Upper lobe of right lung (tissue), 1 donor: ENCODE measurements at regions not wholly inside any gene's neighbourhood (a gene's known extent, or its start where the extent isn't known, plus 50 kb on each side); places are given as distances from the start of the nearest gene placed in this dataset.

ENCODE experiments used
- ATAC-seq: fragments of 200-7000 bp; cut with Tn5 transposase; one replicate; pipeline ENCODE4 v1.9.1; 2020; ENCODE audit warnings: mild to moderate bottlenecking, moderate library complexity
- DNase-seq: peaks from one replicate; pipeline ENCODE4 v3.0.0-alpha.2; 2020
- H3K27ac ChIP-seq: fragments of 200-600 bp; one replicate; pipeline ENCODE4 v1.8.0; 2022
- H3K27me3 ChIP-seq: fragments of 200-600 bp; one replicate; pipeline ENCODE4 v1.8.0; 2022; ENCODE audit warnings: mild to moderate bottlenecking
- H3K36me3 ChIP-seq: fragments of 200-600 bp; one replicate; pipeline ENCODE4 v1.8.0; 2022
- H3K4me1 ChIP-seq: fragments of 200-600 bp; one replicate; pipeline ENCODE4 v1.8.0; 2022
- H3K4me3 ChIP-seq: fragments of 200-600 bp; one replicate; pipeline ENCODE4 v1.8.0; 2022; ENCODE audit warnings: mild to moderate bottlenecking
- H3K9me3 ChIP-seq: fragments of 200-600 bp; one replicate; pipeline ENCODE4 v1.8.0; 2022
- intact Hi-C: fragments of 100-400 bp; cut with DNase I; formaldehyde crosslinking; loops from one replicate; pipeline ENCODE4 v1.11.0; 2022
- TF ChIP-seq, protein P1 (sequence below): fragments of 200-600 bp; IDR thresholded peaks from one replicate; pipeline ENCODE4 v1.8.0; 2022; ENCODE audit warnings: antibody characterized with exemption
- donor health status: DM: no; HTN: yes; CAD: no; lungs with severe emphysema.

DNA sequence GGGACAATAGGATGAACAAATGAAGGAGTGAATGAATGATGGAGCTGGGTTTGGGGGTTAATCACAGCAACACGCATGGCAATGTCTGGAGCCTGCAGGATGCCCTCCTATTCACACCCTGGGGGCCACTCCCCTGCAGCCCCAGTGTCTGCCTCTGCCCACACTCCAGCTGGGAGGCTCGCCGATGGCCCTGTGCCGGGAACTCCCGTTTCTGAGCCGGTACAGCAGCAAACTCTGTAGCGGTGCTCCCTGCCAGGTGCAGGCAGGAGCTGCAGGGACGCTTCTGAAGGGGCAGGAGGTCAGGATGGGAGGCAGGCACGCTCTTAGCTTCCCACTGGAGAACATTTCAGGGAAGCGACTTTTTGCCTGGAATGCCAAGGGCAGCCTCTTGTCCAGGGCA is 55.4 kb upstream of the NCOR2 start:
- Histone ChIP-seq H3K4me3 (no peak overlapping the region), H3K36me3 (no peaks in the 10 kb centered on the region), H3K27ac (no peak overlapping the region), H3K4me1 (peaks cover 47% of the 10 kb centered on the region), H3K9me3 (no peaks in the 10 kb centered on the region), H3K27me3 (no peaks in the 10 kb centered on the region)
- TF ChIP-seq, protein P1, sequence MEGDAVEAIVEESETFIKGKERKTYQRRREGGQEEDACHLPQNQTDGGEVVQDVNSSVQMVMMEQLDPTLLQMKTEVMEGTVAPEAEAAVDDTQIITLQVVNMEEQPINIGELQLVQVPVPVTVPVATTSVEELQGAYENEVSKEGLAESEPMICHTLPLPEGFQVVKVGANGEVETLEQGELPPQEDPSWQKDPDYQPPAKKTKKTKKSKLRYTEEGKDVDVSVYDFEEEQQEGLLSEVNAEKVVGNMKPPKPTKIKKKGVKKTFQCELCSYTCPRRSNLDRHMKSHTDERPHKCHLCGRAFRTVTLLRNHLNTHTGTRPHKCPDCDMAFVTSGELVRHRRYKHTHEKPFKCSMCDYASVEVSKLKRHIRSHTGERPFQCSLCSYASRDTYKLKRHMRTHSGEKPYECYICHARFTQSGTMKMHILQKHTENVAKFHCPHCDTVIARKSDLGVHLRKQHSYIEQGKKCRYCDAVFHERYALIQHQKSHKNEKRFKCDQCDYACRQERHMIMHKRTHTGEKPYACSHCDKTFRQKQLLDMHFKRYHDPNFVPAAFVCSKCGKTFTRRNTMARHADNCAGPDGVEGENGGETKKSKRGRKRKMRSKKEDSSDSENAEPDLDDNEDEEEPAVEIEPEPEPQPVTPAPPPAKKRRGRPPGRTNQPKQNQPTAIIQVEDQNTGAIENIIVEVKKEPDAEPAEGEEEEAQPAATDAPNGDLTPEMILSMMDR: no peak
- intact Hi-C loops: no loop called here
- no peak for DNase-seq
- ATAC-seq: peak; percentile 13

DNA sequence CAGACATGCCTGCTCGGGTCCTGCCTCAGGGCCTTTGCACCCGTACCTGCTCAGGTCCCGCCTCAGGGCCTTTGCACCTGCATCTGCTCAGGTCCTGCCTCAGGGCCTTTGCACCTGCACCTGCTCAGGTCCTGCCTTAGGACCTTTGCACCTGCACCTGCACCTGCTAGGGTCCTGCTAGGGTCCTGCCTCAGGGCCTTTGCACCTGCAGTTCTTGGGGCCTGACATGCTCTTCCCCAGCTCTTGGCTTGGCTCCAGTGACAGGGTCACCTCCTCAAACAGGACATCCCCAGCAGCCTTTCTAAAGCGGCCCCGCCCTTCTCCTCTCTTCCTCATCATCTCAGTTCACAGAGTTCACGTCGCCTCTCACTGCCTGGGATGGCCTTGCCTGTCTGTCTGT is 54.9 kb upstream of the NCOR2 start:
- no peaks in the 10 kb centered on the region for H3K36me3 ChIP-seq
- no peak overlapping the region for H3K27ac ChIP-seq
- DNase-seq: no peak
- H3K4me3 ChIP-seq: no peak overlapping the region
- H3K27me3 ChIP-seq: no peaks in the 10 kb centered on the region
- H3K9me3 ChIP-seq: no peaks in the 10 kb centered on the region
- peaks cover 47% of the 10 kb centered on the region for H3K4me1 ChIP-seq
- ATAC-seq: no peak
- intact Hi-C loops: no loop called here
- TF ChIP-seq, protein P1: no peak

DNA sequence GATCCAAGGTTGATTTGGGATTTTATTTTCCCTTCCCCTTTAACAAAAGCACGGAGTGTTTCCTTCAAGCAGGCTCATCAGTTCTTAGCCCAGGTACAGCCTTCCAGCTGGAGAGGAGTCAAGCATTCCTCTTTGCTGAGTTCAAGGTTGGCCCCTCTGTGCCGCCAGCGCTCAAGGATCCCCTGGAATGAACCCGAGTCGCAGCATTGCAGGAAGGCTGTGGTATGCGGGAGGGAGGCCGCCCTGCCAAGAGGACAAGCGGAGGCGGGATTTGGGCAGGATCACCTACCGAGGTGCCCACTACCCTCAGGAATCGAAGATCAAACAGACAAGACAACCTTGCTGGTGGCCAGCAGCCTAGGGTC is 53.9 kb upstream of the NCOR2 start:
- Histone ChIP-seq H3K36me3 (no peaks in the 10 kb centered on the region), H3K27ac (peak overlapping the region; percentile 65), H3K4me3 (no peak overlapping the region), H3K27me3 (no peaks in the 10 kb centered on the region), H3K9me3 (no peaks in the 10 kb centered on the region), H3K4me1 (peaks cover 41% of the 10 kb centered on the region)
- DNase-seq: peak; percentile 88
- TF ChIP-seq, protein P1: no peak
- ATAC-seq: peak; percentile 82
- intact Hi-C loops: no loop called here

DNA sequence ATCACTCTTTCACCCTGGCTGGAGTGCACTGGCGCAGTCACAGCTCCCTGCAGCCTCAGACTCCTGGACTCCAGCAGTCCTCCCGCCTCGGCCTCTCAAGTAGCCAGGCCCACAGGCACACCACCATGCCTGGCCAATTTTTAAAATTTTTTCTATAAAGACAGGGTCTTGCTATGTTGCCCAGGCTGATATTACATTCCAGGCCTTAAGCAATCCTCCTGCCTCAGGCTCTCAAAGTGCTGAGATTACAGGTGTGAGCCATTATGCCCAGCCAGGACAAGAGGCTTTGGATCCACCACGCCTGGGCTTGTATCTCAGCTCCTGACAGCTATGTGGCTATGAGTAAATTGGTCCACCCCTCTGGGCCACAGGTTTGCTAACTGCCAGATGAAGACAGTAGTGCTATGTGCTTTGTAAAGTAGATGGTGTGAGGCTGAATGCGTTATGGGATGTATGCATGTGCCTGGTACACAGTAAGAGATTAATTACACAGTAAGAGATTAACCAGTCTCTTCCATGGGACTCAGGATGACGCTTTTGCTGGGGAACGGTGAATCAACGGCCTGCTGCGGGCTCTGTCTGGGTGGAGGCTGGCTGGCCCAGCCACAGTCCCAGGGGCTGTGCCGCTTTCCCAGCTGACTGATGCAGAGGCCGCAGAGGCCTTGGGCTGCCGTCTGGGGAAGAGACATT is 53.3 kb upstream of the NCOR2 start:
- no peaks in the 10 kb centered on the region for H3K36me3 ChIP-seq
- intact Hi-C loops: no loop called here
- no peaks in the 10 kb centered on the region for H3K27me3 ChIP-seq
- DNase-seq (no peak), ATAC-seq (no peak)
- TF ChIP-seq, protein P1: no peak
- H3K27ac ChIP-seq: peak overlapping the region; percentile 65
- H3K9me3 ChIP-seq: no peaks in the 10 kb centered on the region
- no peak overlapping the region for H3K4me3 ChIP-seq
- H3K4me1 ChIP-seq: peaks cover 36% of the 10 kb centered on the region

DNA sequence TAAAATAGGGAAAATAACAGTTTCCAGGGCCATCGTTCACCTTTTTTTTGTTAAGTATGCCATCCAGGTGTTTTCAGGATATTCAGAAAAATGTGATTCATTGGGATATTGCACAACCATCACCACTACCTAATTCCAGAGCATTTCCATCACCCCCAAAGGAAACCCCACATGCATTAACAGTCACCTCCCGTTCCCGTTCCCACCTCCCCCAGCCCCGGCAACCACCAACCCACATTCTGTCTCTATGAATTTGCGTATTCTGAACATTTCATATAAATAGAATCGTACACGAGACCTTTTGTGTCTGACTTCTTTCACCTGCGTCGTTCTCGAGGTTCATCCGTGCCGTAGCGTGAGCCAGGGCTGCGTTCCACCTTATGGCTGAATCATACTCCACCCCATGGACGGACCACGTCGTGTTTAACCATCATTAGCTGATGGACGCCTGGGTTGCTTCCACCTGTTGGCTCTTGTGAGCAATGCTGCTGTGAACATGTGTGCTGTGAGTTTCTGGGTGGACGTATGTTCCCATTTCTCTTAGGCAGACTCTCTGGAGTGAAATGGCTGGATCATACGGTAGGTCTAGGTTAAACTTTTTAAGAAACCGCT is 51.0 kb upstream of the NCOR2 start:
- H3K4me3 ChIP-seq: no peak overlapping the region
- no peaks in the 10 kb centered on the region for H3K27me3 ChIP-seq
- no peak overlapping the region for H3K27ac ChIP-seq
- intact Hi-C loops: no loop called here
- peaks cover 31% of the 10 kb centered on the region for H3K4me1 ChIP-seq
- TF ChIP-seq, protein P1: no peak
- no peaks in the 10 kb centered on the region for H3K36me3 ChIP-seq
- no peak for ATAC-seq
- no peaks in the 10 kb centered on the region for H3K9me3 ChIP-seq
- no peak for DNase-seq
